ENCODE measurements at regions not wholly inside any gene's neighbourhood (a gene's known extent, or its start where the extent isn't known, plus 50 kb on each side); places are given as distances from the start of the nearest gene placed in this dataset.

DNA sequence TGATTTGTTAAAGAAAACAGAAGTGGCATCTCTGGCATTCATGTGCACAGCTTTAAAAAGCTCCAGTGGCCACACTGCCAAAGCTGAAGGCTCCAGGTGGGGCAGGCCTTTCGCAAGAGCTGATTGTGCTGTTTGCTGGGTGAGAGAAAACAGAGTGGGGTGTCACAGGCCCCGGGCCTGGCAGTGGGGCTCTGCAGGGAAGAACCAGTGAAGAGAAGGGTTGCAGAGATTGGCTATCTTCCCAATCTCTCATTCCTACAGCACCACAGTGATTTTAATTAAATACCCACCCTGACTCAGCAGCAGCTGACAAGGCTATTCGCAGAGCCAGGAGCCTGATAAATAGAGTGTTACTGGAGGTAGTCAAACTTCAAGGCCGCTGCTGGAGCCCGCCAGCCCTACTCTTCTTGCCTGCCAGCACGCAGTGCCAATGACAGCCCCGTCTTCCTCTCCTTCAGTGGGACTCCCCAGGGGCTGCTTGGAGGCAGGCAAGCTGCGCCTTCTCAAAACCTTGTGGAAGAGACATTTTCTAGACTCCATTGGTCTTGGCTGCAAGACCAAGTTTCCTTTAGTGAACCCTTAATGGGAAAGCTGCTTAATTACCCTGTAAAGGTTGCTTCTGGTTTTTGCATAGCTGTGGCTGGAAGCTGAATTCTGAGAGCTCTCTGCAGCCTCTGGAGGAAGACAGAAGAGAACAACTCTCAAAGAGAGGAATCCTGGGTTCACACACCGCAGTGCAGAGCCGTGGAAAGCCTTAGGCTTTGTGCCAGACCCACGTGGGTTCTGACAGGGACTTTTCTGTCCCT is 225.8 kb upstream of the SLCO3A1 start:
- DNase-seq (ENCODE audit: low read depth): no peak
- TF ChIP-seq, protein P1, sequence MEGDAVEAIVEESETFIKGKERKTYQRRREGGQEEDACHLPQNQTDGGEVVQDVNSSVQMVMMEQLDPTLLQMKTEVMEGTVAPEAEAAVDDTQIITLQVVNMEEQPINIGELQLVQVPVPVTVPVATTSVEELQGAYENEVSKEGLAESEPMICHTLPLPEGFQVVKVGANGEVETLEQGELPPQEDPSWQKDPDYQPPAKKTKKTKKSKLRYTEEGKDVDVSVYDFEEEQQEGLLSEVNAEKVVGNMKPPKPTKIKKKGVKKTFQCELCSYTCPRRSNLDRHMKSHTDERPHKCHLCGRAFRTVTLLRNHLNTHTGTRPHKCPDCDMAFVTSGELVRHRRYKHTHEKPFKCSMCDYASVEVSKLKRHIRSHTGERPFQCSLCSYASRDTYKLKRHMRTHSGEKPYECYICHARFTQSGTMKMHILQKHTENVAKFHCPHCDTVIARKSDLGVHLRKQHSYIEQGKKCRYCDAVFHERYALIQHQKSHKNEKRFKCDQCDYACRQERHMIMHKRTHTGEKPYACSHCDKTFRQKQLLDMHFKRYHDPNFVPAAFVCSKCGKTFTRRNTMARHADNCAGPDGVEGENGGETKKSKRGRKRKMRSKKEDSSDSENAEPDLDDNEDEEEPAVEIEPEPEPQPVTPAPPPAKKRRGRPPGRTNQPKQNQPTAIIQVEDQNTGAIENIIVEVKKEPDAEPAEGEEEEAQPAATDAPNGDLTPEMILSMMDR (IDR thresholded peaks at IDR 0.05; ENCODE audit: low read depth, low read length, missing control alignments): no peak

DNA sequence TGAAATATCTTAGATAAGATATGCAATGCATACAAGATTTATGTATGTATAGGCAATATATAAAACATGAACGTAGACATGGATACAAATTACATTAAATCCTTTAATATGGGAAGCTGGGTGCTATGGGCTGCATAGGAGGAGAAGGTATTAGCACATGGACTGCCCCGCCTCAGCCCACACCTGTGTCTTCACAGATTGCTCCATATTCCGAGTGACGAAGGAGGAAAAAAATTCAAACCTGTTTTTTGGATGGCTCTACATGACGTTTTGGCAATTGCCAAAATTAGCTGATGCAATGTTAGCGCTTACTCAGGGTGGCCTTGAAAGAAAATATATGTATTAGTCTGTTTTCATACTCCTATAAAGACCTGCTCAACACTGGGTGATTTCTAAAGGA is 223.4 kb upstream of the SLCO3A1 start:
- H3K4me3 ChIP-seq (ENCODE audit: low read depth, low read length): no peak overlapping the region
- no peak for DNase-seq (ENCODE audit: low read depth)
- TF ChIP-seq, protein P1 (IDR thresholded peaks at IDR 0.05; ENCODE audit: low read depth, low read length, missing control alignments): no peak

More for the DNA sequence above, 225.8 kb upstream of the SLCO3A1 start:
- H3K4me3 ChIP-seq (ENCODE audit: low read depth, low read length): no peak overlapping the region

DNA sequence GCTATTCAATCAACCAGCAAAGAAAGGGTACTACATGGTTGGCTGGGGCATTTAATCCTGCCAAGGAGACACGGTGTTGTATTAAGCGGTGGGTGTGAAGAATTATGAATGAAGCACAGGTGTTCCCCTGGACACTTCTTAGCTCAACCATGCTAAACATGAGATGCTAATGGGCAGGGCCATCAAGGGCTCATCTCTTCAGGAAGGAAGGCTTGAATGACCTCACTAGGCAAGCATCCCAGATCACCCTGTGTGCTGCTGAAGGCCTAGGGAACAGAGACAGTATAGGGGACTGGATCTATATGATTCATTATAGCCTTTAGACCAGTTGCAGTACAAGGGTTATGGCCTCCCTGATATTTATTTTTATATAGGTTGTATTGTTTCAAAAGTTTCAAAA is 221.3 kb upstream of the SLCO3A1 start:
- TF ChIP-seq, protein P1 (IDR thresholded peaks at IDR 0.05; ENCODE audit: low read depth, low read length, missing control alignments): no peak
- no peak overlapping the region for H3K4me3 ChIP-seq (ENCODE audit: low read depth, low read length)
- DNase-seq (ENCODE audit: low read depth): no peak

DNA sequence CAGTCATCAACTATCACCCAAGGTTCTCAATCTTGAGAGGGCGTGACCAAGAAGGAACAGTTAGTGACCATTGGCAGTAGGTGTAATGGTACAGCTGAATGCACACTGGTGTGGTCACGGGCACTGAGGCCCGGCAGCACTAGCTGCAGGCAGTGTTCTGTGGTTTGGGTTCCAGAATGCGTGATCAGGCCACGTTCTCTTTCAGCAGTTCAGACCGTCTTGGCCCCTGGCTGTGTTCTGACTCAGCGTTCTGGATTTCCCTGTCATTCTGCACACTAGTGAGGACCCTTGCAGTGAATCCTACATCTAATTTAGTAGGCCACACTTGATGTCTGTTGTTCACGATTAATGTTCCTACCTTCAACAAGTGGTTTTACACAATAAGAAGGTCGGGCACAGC is 220.5 kb upstream of the SLCO3A1 start:
- TF ChIP-seq, protein P1 (IDR thresholded peaks at IDR 0.05; ENCODE audit: low read depth, low read length, missing control alignments): no peak
- no peak for DNase-seq (ENCODE audit: low read depth)
- H3K4me3 ChIP-seq (ENCODE audit: low read depth, low read length): no peak overlapping the region

DNA sequence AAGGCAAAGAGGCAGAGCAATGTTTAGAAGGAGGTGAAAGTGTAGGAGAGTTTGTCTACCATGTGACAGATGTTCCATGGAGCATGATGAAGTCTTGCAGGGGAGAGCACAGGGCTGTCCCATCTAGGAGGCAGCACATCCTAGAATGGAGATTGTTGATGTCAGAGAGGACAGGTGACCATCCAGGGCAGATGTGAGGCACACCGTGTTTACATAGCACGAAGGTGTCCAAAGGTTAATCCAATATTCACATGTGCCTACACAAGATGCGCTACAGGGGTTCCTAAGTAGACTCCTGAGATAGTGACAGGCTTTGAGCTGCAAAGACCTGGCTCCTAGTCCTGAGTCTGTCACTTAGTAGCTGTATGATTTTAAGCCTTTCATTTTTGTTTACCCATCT is 219.3 kb upstream of the SLCO3A1 start:
- no peak overlapping the region for H3K4me3 ChIP-seq (ENCODE audit: low read depth, low read length)
- TF ChIP-seq, protein P1 (IDR thresholded peaks at IDR 0.05; ENCODE audit: low read depth, low read length, missing control alignments): no peak
- no peak for DNase-seq (ENCODE audit: low read depth)

DNA sequence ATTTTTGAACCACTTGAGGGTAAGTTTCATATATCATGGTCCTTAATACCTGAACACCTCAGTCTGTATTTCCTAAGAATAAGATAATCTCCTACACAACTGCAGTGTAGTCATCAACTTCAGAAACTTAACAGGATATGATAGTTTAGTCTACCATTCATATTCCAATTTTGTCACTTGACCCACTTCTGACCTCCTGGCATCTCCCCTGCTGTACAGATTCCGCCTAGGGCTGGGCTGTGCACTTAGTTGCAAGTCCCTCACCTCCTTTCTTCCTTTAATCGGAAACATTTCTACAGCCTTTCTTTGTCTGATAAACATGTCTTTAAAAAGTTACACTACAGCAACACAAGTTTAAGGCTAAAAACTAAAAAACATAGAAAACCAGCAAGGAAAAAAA is 218.4 kb upstream of the SLCO3A1 start:
- H3K4me3 ChIP-seq (ENCODE audit: low read depth, low read length): no peak overlapping the region
- no peak for DNase-seq (ENCODE audit: low read depth)
- TF ChIP-seq, protein P1 (IDR thresholded peaks at IDR 0.05; ENCODE audit: low read depth, low read length, missing control alignments): no peak

DNA sequence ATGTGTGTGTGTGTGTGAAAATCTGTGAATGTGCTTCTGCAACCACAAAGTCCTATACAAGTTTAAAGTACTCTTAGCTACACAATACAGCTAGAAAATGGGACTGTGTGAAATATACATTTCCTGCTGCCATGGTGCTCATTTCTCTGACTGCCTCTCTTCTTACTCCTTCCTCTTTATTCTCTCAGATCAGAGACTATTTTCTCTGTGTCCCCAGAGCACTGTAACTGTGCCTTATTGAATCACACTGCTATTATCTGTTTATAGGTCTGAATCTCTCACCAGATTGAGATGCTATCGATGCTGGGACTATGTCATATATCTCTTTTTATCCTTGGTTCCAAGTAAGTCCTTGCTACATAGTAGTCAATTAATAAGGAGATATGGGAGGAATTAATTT is 217.9 kb upstream of the SLCO3A1 start:
- no peak overlapping the region for H3K4me3 ChIP-seq (ENCODE audit: low read depth, low read length)
- DNase-seq (ENCODE audit: low read depth): no peak
- TF ChIP-seq, protein P1 (IDR thresholded peaks at IDR 0.05; ENCODE audit: low read depth, low read length, missing control alignments): no peak

All from GM12864 (cell line).